H9 (cell line): ENCODE measurements at regions not wholly inside any gene's neighbourhood (a gene's known extent, or its start where the extent isn't known, plus 50 kb on each side); places are given as distances from the start of the nearest gene placed in this dataset.
A peak's percentile ranks its signal among the peaks of the same experiment; 100 is the strongest.

ENCODE experiments used
- DNase-seq: peaks from one replicate; pipeline ENCODE4 v3.0.0-alpha.2; 2017
- H2AFZ ChIP-seq: one replicate; pipeline ENCODE4 v1.6.1; 2013; ENCODE audit warnings: mild to moderate bottlenecking, low read length, control low read depth, moderate library complexity
- H2AK5ac ChIP-seq: 2 replicates; pipeline ENCODE4 v1.6.1; 2013; ENCODE audit warnings: low read length, control low read depth, mixed read lengths; ENCODE audit not compliant: insufficient read length
- H2BK120ac ChIP-seq: one replicate; pipeline ENCODE4 v1.6.1; 2013; ENCODE audit warnings: low read depth, mild to moderate bottlenecking, low read length, control low read depth, inconsistent platforms; ENCODE audit not compliant: poor library complexity, severe bottlenecking
- H2BK12ac ChIP-seq: 2 replicates; pipeline ENCODE4 v1.6.1; 2013; ENCODE audit warnings: low read length, control low read depth, mixed read lengths, low read depth; ENCODE audit not compliant: insufficient read length
- H2BK15ac ChIP-seq: 2 replicates; pipeline ENCODE4 v1.6.1; 2013; ENCODE audit warnings: low read depth, low read length, control low read depth
- H2BK20ac ChIP-seq: one replicate; pipeline ENCODE4 v1.6.1; 2013; ENCODE audit warnings: low read depth, mild to moderate bottlenecking, low read length, control low read depth, inconsistent platforms; ENCODE audit not compliant: poor library complexity, severe bottlenecking
- H2BK5ac ChIP-seq: 2 replicates; pipeline ENCODE4 v1.6.1; 2013; ENCODE audit warnings: low read length, control low read depth, mixed read lengths; ENCODE audit not compliant: insufficient read length
- H3K14ac ChIP-seq: 2 replicates; pipeline ENCODE4 v1.6.1; 2013; ENCODE audit warnings: low read length, control low read depth; ENCODE audit not compliant: insufficient read depth
- H3K18ac ChIP-seq: 2 replicates; pipeline ENCODE4 v1.6.1; 2013; ENCODE audit warnings: low read depth, mild to moderate bottlenecking, mixed read lengths, low read length, control low read depth; ENCODE audit not compliant: insufficient read length
- H3K23ac ChIP-seq: 2 replicates; pipeline ENCODE4 v1.6.1; 2013; ENCODE audit warnings: low read length, control low read depth, mixed read lengths, low read depth; ENCODE audit not compliant: insufficient read length
- H3K23me2 ChIP-seq: 2 replicates; pipeline ENCODE4 v1.6.1; 2013; ENCODE audit warnings: low read depth, mild to moderate bottlenecking, mixed read lengths, low read length, control low read depth; ENCODE audit not compliant: insufficient read length, poor library complexity, severe bottlenecking
- H3K27ac ChIP-seq: 2 replicates; pipeline ENCODE4 v1.5.1; 2013; ENCODE audit warnings: low read length, control low read depth, mixed read lengths, low read depth; ENCODE audit not compliant: insufficient read length
- H3K27me3 ChIP-seq: 2 replicates; pipeline ENCODE4 v1.6.1; 2013; ENCODE audit warnings: low read length, control low read depth, inconsistent platforms; ENCODE audit not compliant: insufficient read depth
- H3K4ac ChIP-seq: 2 replicates; pipeline ENCODE4 v1.6.1; 2013; ENCODE audit warnings: low read depth, mild to moderate bottlenecking, control low read depth, inconsistent platforms, low read length, moderate library complexity
- H3K4me1 ChIP-seq: 2 replicates; pipeline ENCODE4 v1.6.1; 2013; ENCODE audit warnings: low read length, control low read depth, inconsistent platforms; ENCODE audit not compliant: insufficient read depth
- H3K4me2 ChIP-seq: 2 replicates; pipeline ENCODE4 v1.6.1; 2013; ENCODE audit warnings: low read length, control low read depth, mixed read lengths; ENCODE audit not compliant: insufficient read length, insufficient read depth
- H3K56ac ChIP-seq: 2 replicates; pipeline ENCODE4 v1.6.1; 2013; ENCODE audit warnings: low read depth, mild to moderate bottlenecking, mixed read lengths, low read length, control low read depth; ENCODE audit not compliant: insufficient read length
- H3K79me1 ChIP-seq: 2 replicates; pipeline ENCODE4 v1.6.1; 2013; ENCODE audit warnings: low read depth, mild to moderate bottlenecking, moderate library complexity, low read length, control low read depth, inconsistent platforms; ENCODE audit not compliant: insufficient read depth, poor library complexity, severe bottlenecking
- H3K79me2 ChIP-seq: 2 replicates; pipeline ENCODE4 v1.6.1; 2013; ENCODE audit warnings: low read length, control low read depth, inconsistent platforms; ENCODE audit not compliant: insufficient read depth
- H3K9ac ChIP-seq: 2 replicates; pipeline ENCODE4 v1.6.1; 2013; ENCODE audit warnings: low read length, control low read depth, mixed read lengths; ENCODE audit not compliant: insufficient read length; ENCODE audit errors: extremely low read depth
- H3K9me3 ChIP-seq: one replicate; pipeline ENCODE4 v1.6.1; 2013; ENCODE audit warnings: low read depth, low read length, inconsistent platforms; ENCODE audit not compliant: control insufficient read depth
- H3T11ph ChIP-seq: one replicate; pipeline ENCODE4 v1.6.1; 2013; ENCODE audit warnings: mild to moderate bottlenecking, low read length, control low read depth, inconsistent platforms
- H4K20me1 ChIP-seq: one replicate; pipeline ENCODE4 v1.6.1; 2013; ENCODE audit not compliant: control insufficient read depth, insufficient read length, insufficient read depth
- H4K5ac ChIP-seq: 2 replicates; pipeline ENCODE4 v1.6.1; 2013; ENCODE audit warnings: low read depth, mild to moderate bottlenecking, mixed read lengths, low read length, control low read depth; ENCODE audit not compliant: insufficient read length
- H4K8ac ChIP-seq: replicated peaks from 2 replicates; pipeline ENCODE4 v1.6.1; 2013; ENCODE audit warnings: low read length, control low read depth, mixed read lengths, low read depth; ENCODE audit not compliant: insufficient read length
- H4K91ac ChIP-seq: 2 replicates; pipeline ENCODE4 v1.6.1; 2013; ENCODE audit warnings: low read depth, mild to moderate bottlenecking, moderate library complexity, mixed read lengths, low read length, control low read depth; ENCODE audit not compliant: insufficient read length
- H3K27ac Mint-ChIP-seq, 3 experiments: 2 replicates in 2 of 3; 3 replicates in 1 of 3; pipeline ENCODE4 v1.8.0; 2020 to 2021; ENCODE audit warnings: mixed read lengths in 3 of 3, mild to moderate bottlenecking in 1 of 3, moderate library complexity in 1 of 3
- H3K27me3 Mint-ChIP-seq: 2 replicates; pipeline ENCODE4 v1.8.0; 2021; ENCODE audit warnings: low read depth, mild to moderate bottlenecking, moderate library complexity, mixed read lengths
- H3K36me3 Mint-ChIP-seq, 3 experiments: 2 replicates in 2 of 3; 3 replicates in 1 of 3; pipeline ENCODE4 v1.8.0; 2020 to 2021; ENCODE audit warnings: low read depth in 3 of 3, mixed read lengths in 3 of 3; ENCODE audit not compliant: insufficient read depth in 1 of 3
- H3K4me1 Mint-ChIP-seq, 2 experiments: 2 replicates each; pipeline ENCODE4 v1.8.0; 2020; ENCODE audit warnings: mixed read lengths in 2 of 2
- H3K4me3 Mint-ChIP-seq, 2 experiments: 2 replicates in 1 of 2; 3 replicates in 1 of 2; pipeline ENCODE4 v1.8.0; 2020 to 2021; ENCODE audit warnings: mild to moderate bottlenecking in 2 of 2, mixed read lengths in 2 of 2, moderate library complexity in 1 of 2
- H3K9me3 Mint-ChIP-seq, 2 experiments: 2 replicates in 1 of 2; 3 replicates in 1 of 2; pipeline ENCODE4 v1.8.0; 2020; ENCODE audit warnings: mild to moderate bottlenecking in 2 of 2, mixed read lengths in 2 of 2, moderate library complexity in 1 of 2
- CTCF ChIP-seq: fragments of 200-600 bp; sonication (generic); conservative IDR thresholded peaks from 3 replicates; pipeline ENCODE4 v1.8.0; 2021; ENCODE audit warnings: antibody characterized with exemption, mild to moderate bottlenecking
- WGBS: extraction: QIAGEN DNeasy Blood & Tissue Kit; methylation state at CpG from one replicate; pipeline ENCODE4 v1.1.7; 2013; ENCODE audit warnings: missing lambda C conversion rate, low lambda C conversion rate, mixed read lengths; ENCODE audit not compliant: insufficient read length; ENCODE audit errors: extremely low coverage; 5-methylcytosine and 5-hydroxymethylcytosine counted together

DNA sequence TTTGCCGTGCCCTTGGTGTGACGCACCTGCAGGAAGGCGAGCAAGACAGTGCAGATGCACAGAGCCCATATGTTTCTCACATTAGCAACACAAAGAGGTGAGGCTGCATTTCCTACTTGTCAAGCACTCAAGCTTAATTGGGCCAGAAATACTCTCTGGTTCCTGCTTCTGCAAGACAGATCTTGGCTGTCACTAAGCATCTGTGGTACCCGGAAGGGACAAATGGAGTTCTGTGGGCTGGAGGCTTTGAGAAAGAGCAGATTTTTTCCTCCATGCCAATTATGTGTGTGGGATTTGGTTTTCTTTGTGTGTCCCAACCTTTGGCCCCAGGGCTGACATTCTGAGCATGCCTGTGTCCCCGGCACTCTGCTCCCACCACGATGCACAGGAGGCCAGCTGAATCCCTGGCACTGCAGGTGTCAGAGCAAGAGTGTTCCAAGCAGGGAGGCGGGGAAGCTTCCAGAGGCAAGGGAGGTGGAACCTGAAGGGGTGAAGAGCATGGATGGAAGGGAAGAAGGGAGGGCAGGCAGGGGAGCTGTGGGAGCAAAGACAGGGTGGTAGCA lies 52.0 kb upstream of the STUM start:
- H4K20me1 ChIP-seq = no peaks in the 10 kb centered on the region
- no peak for TF ChIP-seq CTCF
- no CpG with 5 or more reads among the region's 7 CpGs for WGBS
- H2AFZ ChIP-seq = no peak overlapping the region
- no peak overlapping the region for H4K91ac ChIP-seq
- H3K36me3 Mint-ChIP-seq = no peaks in the 10 kb centered on the region
- H3K9me3 Mint-ChIP-seq = no peaks in the 10 kb centered on the region
- H2BK20ac ChIP-seq = no peak overlapping the region
- H3K79me1 ChIP-seq = no peaks in the 10 kb centered on the region
- H3T11ph ChIP-seq = no peak overlapping the region
- H3K27ac ChIP-seq = no peak overlapping the region
- H2BK12ac ChIP-seq = no peak overlapping the region
- H4K8ac ChIP-seq = no peak overlapping the region
- no peak overlapping the region for H3K23ac ChIP-seq
- peaks cover 19 to 22% of the 10 kb centered on the region in 2 experiments for H3K4me1 Mint-ChIP-seq
- no peak overlapping the region for H2AK5ac ChIP-seq
- DNase-seq = peak; percentile 28
- no peak overlapping the region for H4K5ac ChIP-seq
- H3K27me3 Mint-ChIP-seq = peaks cover 22% of the 10 kb centered on the region
- H2BK5ac ChIP-seq = no peak overlapping the region
- H3K4me1 ChIP-seq = peaks cover 7% of the 10 kb centered on the region; the same call in 1 of the 2 replicates
- no peaks in the 10 kb centered on the region for H3K27me3 ChIP-seq
- H2BK15ac ChIP-seq = no peak overlapping the region
- H3K56ac ChIP-seq = no peak overlapping the region
- H3K9ac ChIP-seq = no peak overlapping the region
- H3K9me3 ChIP-seq = no peaks in the 10 kb centered on the region
- no peak overlapping the region for H3K27ac Mint-ChIP-seq
- H3K79me2 ChIP-seq = no peaks in the 10 kb centered on the region
- H2BK120ac ChIP-seq = no peak overlapping the region
- H3K18ac ChIP-seq = no peak overlapping the region
- no peak overlapping the region for H3K4ac ChIP-seq
- no peak overlapping the region for H3K14ac ChIP-seq
- H3K4me3 Mint-ChIP-seq = no peak overlapping the region
- H3K23me2 ChIP-seq = no peaks in the 10 kb centered on the region
- H3K4me2 ChIP-seq = no peak overlapping the region
